GM12865 (cell line): ENCODE measurements at regions not wholly inside any gene's neighbourhood (a gene's known extent, or its start where the extent isn't known, plus 50 kb on each side); places are given as distances from the start of the nearest gene placed in this dataset.

Source experiments
- DNase-seq: peaks from one replicate; pipeline ENCODE4 v3.0.0; 2010; ENCODE audit warnings: low read depth
- H3K4me3 ChIP-seq: 2 replicates; pipeline ENCODE4 v1.5.1; 2011; ENCODE audit warnings: mild to moderate bottlenecking, low read depth, low read length, control low read depth
- TF ChIP-seq, protein P1 (sequence below): IDR thresholded peaks from 2 replicates; pipeline ENCODE4 v1.5.1; 2011; ENCODE audit warnings: low read length, control low read depth, low read depth, inconsistent platforms; ENCODE audit not compliant: insufficient read depth; ENCODE audit errors: missing control alignments

DNA sequence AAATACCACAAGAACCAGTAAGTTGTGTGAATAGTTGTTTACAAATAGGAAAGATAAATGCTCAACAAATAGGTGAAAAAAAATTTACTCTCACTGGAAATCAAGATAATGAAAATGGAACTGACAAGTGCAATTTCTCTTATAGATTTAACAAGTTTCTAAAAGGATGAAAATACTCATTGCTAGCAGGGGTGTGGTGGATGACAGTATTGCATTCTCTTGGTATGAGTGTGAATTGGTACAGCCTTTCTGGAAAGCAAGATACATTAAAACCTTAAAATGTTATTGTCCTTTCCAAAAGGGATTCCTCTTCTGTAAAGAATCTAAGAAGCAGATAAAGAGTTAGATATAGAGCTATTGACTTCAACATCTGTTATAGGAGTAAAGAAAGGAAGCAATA lies 240.0 kb upstream of the RPS6KA3 start:
- TF ChIP-seq, protein P1, sequence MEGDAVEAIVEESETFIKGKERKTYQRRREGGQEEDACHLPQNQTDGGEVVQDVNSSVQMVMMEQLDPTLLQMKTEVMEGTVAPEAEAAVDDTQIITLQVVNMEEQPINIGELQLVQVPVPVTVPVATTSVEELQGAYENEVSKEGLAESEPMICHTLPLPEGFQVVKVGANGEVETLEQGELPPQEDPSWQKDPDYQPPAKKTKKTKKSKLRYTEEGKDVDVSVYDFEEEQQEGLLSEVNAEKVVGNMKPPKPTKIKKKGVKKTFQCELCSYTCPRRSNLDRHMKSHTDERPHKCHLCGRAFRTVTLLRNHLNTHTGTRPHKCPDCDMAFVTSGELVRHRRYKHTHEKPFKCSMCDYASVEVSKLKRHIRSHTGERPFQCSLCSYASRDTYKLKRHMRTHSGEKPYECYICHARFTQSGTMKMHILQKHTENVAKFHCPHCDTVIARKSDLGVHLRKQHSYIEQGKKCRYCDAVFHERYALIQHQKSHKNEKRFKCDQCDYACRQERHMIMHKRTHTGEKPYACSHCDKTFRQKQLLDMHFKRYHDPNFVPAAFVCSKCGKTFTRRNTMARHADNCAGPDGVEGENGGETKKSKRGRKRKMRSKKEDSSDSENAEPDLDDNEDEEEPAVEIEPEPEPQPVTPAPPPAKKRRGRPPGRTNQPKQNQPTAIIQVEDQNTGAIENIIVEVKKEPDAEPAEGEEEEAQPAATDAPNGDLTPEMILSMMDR: no peak
- DNase-seq: no peak
- no peak overlapping the region for H3K4me3 ChIP-seq

DNA sequence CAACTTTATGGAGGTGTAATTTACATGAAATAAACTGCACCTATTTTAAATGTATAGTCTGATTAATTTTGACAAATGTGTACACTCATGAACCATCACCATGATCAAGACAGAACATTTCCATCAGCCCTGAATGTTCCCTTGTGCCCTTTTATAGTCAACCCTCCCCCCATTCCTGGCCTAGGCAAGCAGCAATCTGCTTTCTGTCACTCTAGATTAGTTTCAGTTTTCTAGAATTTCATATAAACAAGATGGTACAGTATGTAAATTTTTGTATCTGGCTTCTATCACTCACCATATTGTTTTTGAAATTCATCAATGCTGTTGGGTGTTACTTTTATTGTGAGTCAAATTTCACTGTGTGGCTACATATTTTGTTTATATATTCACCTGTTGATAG lies 234.2 kb upstream of the RPS6KA3 start:
- H3K4me3 ChIP-seq: no peak overlapping the region
- TF ChIP-seq, protein P1: no peak
- DNase-seq: no peak

DNA sequence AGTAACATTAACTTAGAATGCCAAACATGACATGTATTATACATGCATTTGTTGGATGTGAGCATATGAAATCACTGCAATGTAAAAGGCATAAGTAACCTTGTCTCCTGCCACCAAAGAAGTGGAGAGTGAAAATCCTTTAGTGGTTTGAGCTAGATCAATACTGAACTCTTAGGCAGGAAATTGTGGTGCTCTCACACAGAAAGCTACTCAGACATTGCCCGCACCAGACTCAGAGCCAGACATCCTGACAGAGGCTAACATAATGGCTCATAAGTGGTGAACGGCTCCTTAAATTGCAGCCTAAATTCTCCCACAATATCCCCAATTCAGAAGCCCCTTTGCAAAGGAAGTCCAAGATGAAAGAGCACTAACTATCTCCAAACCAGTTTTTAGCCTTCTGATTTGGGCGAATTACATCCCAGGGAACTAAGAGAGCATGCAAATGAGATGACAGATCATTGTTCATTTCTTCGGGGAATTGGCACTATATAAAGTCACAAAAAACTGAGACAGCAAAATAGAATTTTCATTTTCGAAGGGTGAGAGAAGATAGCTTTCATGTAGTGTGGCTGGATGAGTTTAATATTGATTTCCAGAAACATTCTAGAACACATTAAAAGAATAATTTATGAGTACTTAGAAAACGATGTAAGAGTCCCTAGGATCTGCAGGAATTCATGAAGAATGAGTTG lies 233.6 kb upstream of the RPS6KA3 start:
- H3K4me3 ChIP-seq: no peak overlapping the region
- peak; percentile 15 for DNase-seq
- TF ChIP-seq, protein P1: no peak

DNA sequence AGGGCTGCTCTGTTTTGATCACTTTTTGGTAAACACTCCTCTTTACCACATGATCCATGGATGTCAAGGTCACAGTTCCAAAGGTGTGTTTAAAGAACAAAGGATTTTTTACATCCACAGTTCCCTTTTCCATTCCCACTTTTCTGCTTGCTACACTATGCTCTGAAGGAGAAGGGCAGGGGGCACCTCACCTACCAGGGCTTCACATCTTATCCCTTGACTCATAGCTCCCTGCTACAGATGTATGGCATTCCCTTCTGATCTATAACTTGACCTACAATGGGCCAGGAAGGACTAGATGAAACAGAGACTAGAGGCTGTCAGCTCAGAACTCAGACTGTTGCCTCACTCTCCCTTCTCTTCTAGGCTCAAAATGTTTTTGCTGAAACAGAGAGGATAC lies 233.1 kb upstream of the RPS6KA3 start:
- H3K4me3 ChIP-seq: no peak overlapping the region
- TF ChIP-seq, protein P1: no peak
- no peak for DNase-seq

DNA sequence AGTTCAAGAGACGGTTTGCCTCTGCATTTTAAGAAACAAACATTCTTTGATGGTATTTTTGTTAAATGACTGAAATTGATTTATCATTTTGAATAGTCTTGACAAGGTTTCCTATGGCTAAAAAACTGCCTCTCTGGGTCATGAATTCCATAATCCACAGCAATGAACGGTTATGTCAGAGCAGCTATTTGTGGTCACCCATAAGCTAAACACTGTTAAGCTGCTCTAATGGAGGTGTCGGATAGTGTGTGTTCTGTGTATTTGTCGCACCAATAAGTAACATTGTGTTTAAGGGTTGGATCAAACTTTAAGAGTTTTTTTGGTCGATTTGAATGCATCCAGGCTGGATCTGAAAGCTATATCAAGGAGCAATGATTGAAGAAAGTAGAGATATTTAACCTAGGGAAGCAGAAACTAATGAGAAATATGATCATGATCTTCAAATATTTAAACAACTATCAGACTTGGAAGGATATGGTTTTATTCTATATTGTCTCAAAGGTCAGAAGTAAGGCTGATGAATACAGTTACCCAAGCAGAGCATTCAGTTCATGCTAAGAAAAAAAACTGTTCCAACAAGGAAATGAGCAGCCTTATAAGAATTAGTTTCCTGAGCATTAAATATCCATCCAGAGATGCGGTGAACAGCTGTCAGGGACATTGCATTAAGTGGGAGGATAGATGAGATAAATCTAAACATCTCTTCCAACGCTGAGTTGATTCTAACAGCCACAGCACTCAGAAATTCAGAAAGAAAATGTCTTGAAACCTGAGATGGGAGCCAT lies 232.3 kb upstream of the RPS6KA3 start:
- TF ChIP-seq, protein P1: no peak

DNA sequence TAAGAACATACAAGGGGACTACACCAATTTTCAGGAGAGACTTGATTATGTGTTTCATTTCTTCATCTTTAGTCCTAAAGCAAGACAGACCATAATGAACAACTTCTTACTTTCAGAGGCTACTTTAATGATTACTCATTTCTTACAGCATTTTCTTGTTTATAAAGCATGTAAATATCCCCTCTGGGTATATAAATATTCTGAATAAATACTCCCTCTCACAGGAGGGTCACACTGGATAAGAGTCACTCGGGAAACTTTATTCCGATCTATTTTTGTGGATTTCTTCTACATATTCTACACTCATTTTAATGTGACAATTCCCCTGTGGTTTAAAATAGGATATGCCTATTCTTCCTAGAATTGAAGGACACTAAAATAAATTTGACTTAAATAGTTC lies 228.9 kb upstream of the RPS6KA3 start:
- H3K4me3 ChIP-seq: no peak overlapping the region
- no peak for DNase-seq
- TF ChIP-seq, protein P1: no peak

More for the DNA sequence above, 232.3 kb upstream of the RPS6KA3 start:
- no peak for DNase-seq
- H3K4me3 ChIP-seq: no peak overlapping the region
